Esophagus muscularis mucosa (tissue), 4 donors: ENCODE measurements at regions not wholly inside any gene's neighbourhood (a gene's known extent, or its start where the extent isn't known, plus 50 kb on each side); places are given as distances from the start of the nearest gene placed in this dataset.

Experiments
- CTCF ChIP-seq, 3 experiments: fragments of 200-600 bp in 2 of 3; fragments of 450-650 bp in 1 of 3; sonication (generic) in 2 of 3; IDR thresholded peaks; one replicate each; pipeline ENCODE4 v1.5.1; 2017 to 2019; ENCODE audit warnings: antibody characterized with exemption in 3 of 3, mild to moderate bottlenecking in 2 of 3, moderate library complexity in 1 of 3
- EP300 ChIP-seq: sonication (generic); formaldehyde crosslinking; IDR thresholded peaks from one replicate; pipeline ENCODE4 v1.6.1; 2017; ENCODE audit warnings: antibody characterized with exemption
- POLR2A ChIP-seq: fragments of 450-650 bp; IDR thresholded peaks from one replicate; pipeline ENCODE4 v1.6.1; 2017; ENCODE audit warnings: antibody characterized with exemption, moderate library complexity, mild to moderate bottlenecking, low read depth

- TF ChIP-seq POLR2A, result no peak
- TF ChIP-seq CTCF (IDR thresholded peaks at IDR 0.05), result no peak
- no peak for TF ChIP-seq EP300
Observed at GRCh38 chr4:127268367-127268766, 364.4 kb upstream of the INTU start.
